Tibial nerve (tissue), 3 donors: ENCODE measurements at regions not wholly inside any gene's neighbourhood (a gene's known extent, or its start where the extent isn't known, plus 50 kb on each side); places are given as distances from the start of the nearest gene placed in this dataset.

ENCODE experiments used
- CTCF ChIP-seq, 5 experiments: fragments of 200-600 bp in 3 of 5; fragments of 450-650 bp in 2 of 5; sonication (generic) in 3 of 5; IDR thresholded peaks; one replicate each; pipeline ENCODE4 v1.5.1; 2016 to 2019; ENCODE audit warnings: antibody characterized with exemption in 5 of 5, mild to moderate bottlenecking in 3 of 5, moderate library complexity in 2 of 5
- POLR2A ChIP-seq, 2 donors: fragments of 450-650 bp; IDR thresholded peaks; one replicate each; pipeline ENCODE4 v1.6.1; 2017; ENCODE audit warnings: antibody characterized with exemption in 2 of 2, mild to moderate bottlenecking in 2 of 2, moderate library complexity in 2 of 2

- TF ChIP-seq CTCF (IDR thresholded peaks at IDR 0.05) (no peak), POLR2A (IDR thresholded peaks at IDR 0.05) (no peak)
These were observed 53.6 kb upstream of the IPO9 start for GRCh38 chr1:201775380-201775779.
